ENCODE measurements at regions not wholly inside any gene's neighbourhood (a gene's known extent, or its start where the extent isn't known, plus 50 kb on each side); places are given as distances from the start of the nearest gene placed in this dataset.

DNA sequence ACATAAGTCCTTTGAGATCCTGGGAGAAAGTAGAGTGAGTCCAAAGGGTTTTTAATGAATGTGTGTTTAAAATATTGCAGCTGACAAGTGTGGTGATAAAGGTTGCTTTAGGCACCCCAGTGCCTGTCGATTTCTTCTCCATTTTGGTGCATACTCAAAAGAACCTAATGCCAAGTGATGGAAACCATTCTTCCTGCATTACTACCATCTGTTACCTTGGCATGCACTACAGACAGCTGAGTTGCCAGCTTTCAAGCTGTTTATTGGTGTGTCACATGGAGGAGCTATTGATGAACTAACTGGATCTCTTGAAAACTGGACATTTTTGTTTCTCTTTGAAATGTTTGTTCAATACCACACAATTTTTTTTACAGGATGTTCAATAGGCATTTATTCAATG, 350.0 kb downstream of the AKAIN1 start:
- TF ChIP-seq POLR2A (IDR thresholded peaks at IDR 0.05; ENCODE audit: low read depth) = no peak
- TF ChIP-seq, protein P1, sequence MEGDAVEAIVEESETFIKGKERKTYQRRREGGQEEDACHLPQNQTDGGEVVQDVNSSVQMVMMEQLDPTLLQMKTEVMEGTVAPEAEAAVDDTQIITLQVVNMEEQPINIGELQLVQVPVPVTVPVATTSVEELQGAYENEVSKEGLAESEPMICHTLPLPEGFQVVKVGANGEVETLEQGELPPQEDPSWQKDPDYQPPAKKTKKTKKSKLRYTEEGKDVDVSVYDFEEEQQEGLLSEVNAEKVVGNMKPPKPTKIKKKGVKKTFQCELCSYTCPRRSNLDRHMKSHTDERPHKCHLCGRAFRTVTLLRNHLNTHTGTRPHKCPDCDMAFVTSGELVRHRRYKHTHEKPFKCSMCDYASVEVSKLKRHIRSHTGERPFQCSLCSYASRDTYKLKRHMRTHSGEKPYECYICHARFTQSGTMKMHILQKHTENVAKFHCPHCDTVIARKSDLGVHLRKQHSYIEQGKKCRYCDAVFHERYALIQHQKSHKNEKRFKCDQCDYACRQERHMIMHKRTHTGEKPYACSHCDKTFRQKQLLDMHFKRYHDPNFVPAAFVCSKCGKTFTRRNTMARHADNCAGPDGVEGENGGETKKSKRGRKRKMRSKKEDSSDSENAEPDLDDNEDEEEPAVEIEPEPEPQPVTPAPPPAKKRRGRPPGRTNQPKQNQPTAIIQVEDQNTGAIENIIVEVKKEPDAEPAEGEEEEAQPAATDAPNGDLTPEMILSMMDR (IDR thresholded peaks at IDR 0.05) = no peak
- TF ChIP-seq EP300 (IDR thresholded peaks at IDR 0.05) = no peak
